ENCODE measurements at regions not wholly inside any gene's neighbourhood (a gene's known extent, or its start where the extent isn't known, plus 50 kb on each side); places are given as distances from the start of the nearest gene placed in this dataset.
"Not testable (repeated sequence)": the region's sequence is repeated elsewhere in the genome, so short reads cannot be mapped to it uniquely, and the experiment has no call there.

- DNase-seq = no peak
Observed at GRCh38 chrX:43423876-43424275, 232.2 kb upstream of the MAOA start.

GRCh38 chrX:43436517-43436916 lies 219.6 kb upstream of the MAOA start:
- no peak for DNase-seq

GRCh38 chrX:43446752-43447151 lies 209.3 kb upstream of the MAOA start:
- DNase-seq = no peak

- no peak for DNase-seq
Observed at GRCh38 chrX:43448688-43449087, 207.4 kb upstream of the MAOA start.

- no peak for DNase-seq
Observed at GRCh38 chrX:43450355-43450754, 205.7 kb upstream of the MAOA start.

GRCh38 chrX:43451976-43452686 lies 204.0 kb upstream of the MAOA start:
- not testable (repeated sequence) for DNase-seq

GRCh38 chrX:43456063-43456462 lies 200.0 kb upstream of the MAOA start:
- no peak for DNase-seq

GRCh38 chrX:43456906-43457305 lies 199.2 kb upstream of the MAOA start:
- DNase-seq = no peak

GRCh38 chrX:43467608-43468234 lies 188.4 kb upstream of the MAOA start:
- DNase-seq = no peak

- DNase-seq = no peak
Observed at GRCh38 chrX:43469391-43470054, 186.6 kb upstream of the MAOA start.

- DNase-seq = no peak
Observed at GRCh38 chrX:43474321-43474720, 181.8 kb upstream of the MAOA start.

- DNase-seq = no peak
Observed at GRCh38 chrX:43479070-43479469, 177.0 kb upstream of the MAOA start.

GRCh38 chrX:43479850-43480249 lies 176.2 kb upstream of the MAOA start:
- DNase-seq = no peak

GRCh38 chrX:43481576-43481975 lies 174.5 kb upstream of the MAOA start:
- no peak for DNase-seq

- no peak for DNase-seq
Observed at GRCh38 chrX:43493756-43494155, 162.3 kb upstream of the MAOA start.

- DNase-seq = no peak
Observed at GRCh38 chrX:43500246-43500645, 155.9 kb upstream of the MAOA start.

- no peak for DNase-seq
Observed at GRCh38 chrX:43500996-43501694, 155.0 kb upstream of the MAOA start.

GRCh38 chrX:43504394-43504793 lies 151.7 kb upstream of the MAOA start:
- no peak for DNase-seq

- no peak for DNase-seq
Observed at GRCh38 chrX:43505769-43506168, 150.3 kb upstream of the MAOA start.

GRCh38 chrX:43508694-43509093 lies 147.4 kb upstream of the MAOA start:
- no peak for DNase-seq

GRCh38 chrX:43510209-43510608 lies 145.9 kb upstream of the MAOA start:
- no peak for DNase-seq

GRCh38 chrX:43513085-43513484 lies 143.0 kb upstream of the MAOA start:
- no peak for DNase-seq

GRCh38 chrX:43514820-43515219 lies 141.3 kb upstream of the MAOA start:
- no peak for DNase-seq

GRCh38 chrX:43522582-43522981 lies 133.5 kb upstream of the MAOA start:
- no peak for DNase-seq

All from KG1 (cell line).